ENCODE measurements at regions not wholly inside any gene's neighbourhood (a gene's known extent, or its start where the extent isn't known, plus 50 kb on each side); places are given as distances from the start of the nearest gene placed in this dataset.

DNA sequence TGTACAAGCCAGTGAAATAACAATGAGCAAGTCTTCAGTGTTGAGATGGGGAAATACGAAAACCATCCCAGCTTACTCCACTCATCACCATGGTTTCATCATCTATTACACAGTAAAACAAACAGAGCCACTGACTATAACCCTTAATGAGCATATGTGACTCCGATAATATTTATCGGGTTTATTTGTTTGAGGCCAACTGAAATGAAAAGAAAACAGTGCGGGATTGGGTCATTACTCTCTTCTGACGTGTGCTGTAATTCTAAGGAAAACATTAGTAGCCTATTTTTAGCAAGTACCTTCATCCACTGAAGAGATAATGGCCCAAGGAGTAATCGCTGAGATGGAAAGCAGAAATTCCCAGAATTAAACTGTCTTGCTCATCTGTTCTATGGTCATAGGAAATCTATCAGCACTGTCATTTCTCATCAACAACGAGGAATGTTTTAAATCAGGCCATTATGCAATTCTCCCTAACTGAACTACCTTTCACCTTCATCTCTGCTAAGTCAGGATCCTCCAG lies 716.5 kb downstream of the INHBA start:
- H3K4me2 ChIP-seq = no peak overlapping the region
- Mint-ChIP-seq H3K36me3 (ENCODE audit: low read depth) (no peaks in the 10 kb centered on the region), H3K4me3 (no peak overlapping the region), H3K4me1 (no peaks in the 10 kb centered on the region), H3K27me3 (ENCODE audit: insufficient read depth, low read depth, poor library complexity) (no peaks in the 10 kb centered on the region), H3K27ac (no peak overlapping the region), H3K9me3 (no peaks in the 10 kb centered on the region)
- DNase-seq (ENCODE audit: low spot score) (no peak), ATAC-seq (no peak)
- TF ChIP-seq POLR2AphosphoS5 (IDR thresholded peaks at IDR 0.05; ENCODE audit: low read depth) (no peak), ZNF331 (CRISPR knock-in tag; IDR thresholded peaks at IDR 0.05; ENCODE audit: low read depth) (no peak), REST (IDR thresholded peaks at IDR 0.05; ENCODE audit: unreplicated experiment) (no peak), CTCF (conservative IDR thresholded peaks at IDR 0.05; ENCODE audit: low read depth in 2 of 2) (no peak), NANOG (IDR thresholded peaks at IDR 0.05; ENCODE audit: borderline replicate concordance) (no peak), EZH2phosphoT487 (IDR thresholded peaks at IDR 0.05; ENCODE audit: unreplicated experiment) (no peak), STAT1 (IDR thresholded peaks at IDR 0.05; ENCODE audit: unreplicated experiment) (no peak), ETS1 (IDR thresholded peaks at IDR 0.05) (no peak), JUNB (IDR thresholded peaks at IDR 0.05; ENCODE audit: unreplicated experiment) (no peak), EZH2 (IDR thresholded peaks at IDR 0.05; ENCODE audit: low read depth, unreplicated experiment) (no peak)
- TF ChIP-seq, protein P1, sequence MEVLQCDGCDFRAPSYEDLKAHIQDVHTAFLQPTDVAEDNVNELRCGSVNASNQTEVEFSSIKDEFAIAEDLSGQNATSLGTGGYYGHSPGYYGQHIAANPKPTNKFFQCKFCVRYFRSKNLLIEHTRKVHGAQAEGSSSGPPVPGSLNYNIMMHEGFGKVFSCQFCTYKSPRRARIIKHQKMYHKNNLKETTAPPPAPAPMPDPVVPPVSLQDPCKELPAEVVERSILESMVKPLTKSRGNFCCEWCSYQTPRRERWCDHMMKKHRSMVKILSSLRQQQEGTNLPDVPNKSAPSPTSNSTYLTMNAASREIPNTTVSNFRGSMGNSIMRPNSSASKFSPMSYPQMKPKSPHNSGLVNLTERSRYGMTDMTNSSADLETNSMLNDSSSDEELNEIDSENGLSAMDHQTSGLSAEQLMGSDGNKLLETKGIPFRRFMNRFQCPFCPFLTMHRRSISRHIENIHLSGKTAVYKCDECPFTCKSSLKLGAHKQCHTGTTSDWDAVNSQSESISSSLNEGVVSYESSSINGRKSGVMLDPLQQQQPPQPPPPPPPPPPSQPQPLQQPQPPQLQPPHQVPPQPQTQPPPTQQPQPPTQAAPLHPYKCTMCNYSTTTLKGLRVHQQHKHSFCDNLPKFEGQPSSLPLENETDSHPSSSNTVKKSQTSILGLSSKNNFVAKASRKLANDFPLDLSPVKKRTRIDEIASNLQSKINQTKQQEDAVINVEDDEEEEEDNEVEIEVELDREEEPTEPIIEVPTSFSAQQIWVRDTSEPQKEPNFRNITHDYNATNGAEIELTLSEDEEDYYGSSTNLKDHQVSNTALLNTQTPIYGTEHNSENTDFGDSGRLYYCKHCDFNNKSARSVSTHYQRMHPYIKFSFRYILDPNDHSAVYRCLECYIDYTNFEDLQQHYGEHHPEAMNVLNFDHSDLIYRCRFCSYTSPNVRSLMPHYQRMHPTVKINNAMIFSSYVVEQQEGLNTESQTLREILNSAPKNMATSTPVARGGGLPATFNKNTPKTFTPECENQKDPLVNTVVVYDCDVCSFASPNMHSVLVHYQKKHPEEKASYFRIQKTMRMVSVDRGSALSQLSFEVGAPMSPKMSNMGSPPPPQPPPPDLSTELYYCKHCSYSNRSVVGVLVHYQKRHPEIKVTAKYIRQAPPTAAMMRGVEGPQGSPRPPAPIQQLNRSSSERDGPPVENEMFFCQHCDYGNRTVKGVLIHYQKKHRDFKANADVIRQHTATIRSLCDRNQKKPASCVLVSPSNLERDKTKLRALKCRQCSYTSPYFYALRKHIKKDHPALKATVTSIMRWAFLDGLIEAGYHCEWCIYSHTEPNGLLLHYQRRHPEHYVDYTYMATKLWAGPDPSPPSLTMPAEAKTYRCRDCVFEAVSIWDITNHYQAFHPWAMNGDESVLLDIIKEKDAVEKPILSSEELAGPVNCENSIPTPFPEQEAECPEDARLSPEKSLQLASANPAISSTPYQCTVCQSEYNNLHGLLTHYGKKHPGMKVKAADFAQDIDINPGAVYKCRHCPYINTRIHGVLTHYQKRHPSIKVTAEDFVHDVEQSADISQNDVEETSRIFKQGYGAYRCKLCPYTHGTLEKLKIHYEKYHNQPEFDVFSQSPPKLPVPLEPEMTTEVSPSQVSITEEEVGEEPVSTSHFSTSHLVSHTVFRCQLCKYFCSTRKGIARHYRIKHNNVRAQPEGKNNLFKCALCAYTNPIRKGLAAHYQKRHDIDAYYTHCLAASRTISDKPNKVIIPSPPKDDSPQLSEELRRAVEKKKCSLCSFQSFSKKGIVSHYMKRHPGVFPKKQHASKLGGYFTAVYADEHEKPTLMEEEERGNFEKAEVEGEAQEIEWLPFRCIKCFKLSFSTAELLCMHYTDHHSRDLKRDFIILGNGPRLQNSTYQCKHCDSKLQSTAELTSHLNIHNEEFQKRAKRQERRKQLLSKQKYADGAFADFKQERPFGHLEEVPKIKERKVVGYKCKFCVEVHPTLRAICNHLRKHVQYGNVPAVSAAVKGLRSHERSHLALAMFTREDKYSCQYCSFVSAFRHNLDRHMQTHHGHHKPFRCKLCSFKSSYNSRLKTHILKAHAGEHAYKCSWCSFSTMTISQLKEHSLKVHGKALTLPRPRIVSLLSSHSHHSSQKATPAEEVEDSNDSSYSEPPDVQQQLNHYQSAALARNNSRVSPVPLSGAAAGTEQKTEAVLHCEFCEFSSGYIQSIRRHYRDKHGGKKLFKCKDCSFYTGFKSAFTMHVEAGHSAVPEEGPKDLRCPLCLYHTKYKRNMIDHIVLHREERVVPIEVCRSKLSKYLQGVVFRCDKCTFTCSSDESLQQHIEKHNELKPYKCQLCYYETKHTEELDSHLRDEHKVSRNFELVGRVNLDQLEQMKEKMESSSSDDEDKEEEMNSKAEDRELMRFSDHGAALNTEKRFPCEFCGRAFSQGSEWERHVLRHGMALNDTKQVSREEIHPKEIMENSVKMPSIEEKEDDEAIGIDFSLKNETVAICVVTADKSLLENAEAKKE (CRISPR knock-in tag; IDR thresholded peaks at IDR 0.05) = no peak
- H3K4me1 ChIP-seq (ENCODE audit: insufficient read depth) = no peaks in the 10 kb centered on the region
- H3K9me2 ChIP-seq (ENCODE audit: insufficient read depth) = peaks cover 7% of the 10 kb centered on the region; the same call in 1 of the 2 replicates
- H3K79me2 ChIP-seq (replicated peaks; ENCODE audit: insufficient read depth) = no peaks in the 10 kb centered on the region
- no peak overlapping the region for H3K4me3 ChIP-seq
- H3K27me3 ChIP-seq (ENCODE audit: insufficient read depth) = no peaks in the 10 kb centered on the region
- H4K20me1 ChIP-seq (replicated peaks; ENCODE audit: insufficient read depth) = no peaks in the 10 kb centered on the region
- H3K36me3 ChIP-seq (ENCODE audit: insufficient read depth) = no peaks in the 10 kb centered on the region
- no peaks in the 10 kb centered on the region for H3F3A ChIP-seq (replicated peaks; ENCODE audit: low read depth)
- no peak overlapping the region; the same call in 1 of the 2 replicates for H2AFZ ChIP-seq
- no peak overlapping the region for H3K27ac ChIP-seq (ENCODE audit: low read depth)

All from GM23338 (cell line).